GM12891 (cell line): ENCODE measurements at regions not wholly inside any gene's neighbourhood (a gene's known extent, or its start where the extent isn't known, plus 50 kb on each side); places are given as distances from the start of the nearest gene placed in this dataset.

ENCODE experiments used
- POLR2A ChIP-seq: IDR thresholded peaks from 2 replicates; pipeline ENCODE4 v1.6.1; 2011; ENCODE audit warnings: low read depth, low read length, control low read depth
- POLR2AphosphoS5 ChIP-seq: IDR thresholded peaks from 2 replicates; pipeline ENCODE4 v1.6.1; 2011; ENCODE audit warnings: low read depth, low read length, control low read depth

DNA sequence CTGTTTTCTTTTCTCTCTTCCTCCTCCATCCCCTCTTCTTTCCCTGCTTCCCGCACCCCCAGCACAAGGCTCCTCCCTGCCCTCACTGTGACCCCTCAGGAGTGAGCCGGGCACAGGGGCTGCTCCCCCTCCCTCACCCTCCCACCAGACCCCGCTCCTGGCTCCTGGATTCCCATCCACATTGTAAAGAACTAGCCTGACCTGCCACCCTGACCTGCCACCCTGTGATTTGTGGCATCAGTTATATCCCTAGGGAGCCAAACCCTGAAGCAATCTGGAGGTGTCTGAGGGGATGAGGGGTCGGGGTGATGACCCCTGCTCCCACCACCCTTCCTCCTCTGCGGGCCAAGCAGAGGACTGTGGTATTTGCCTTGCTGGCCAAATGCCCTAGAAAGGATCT, 98.0 kb upstream of the LHX1 start:
- TF ChIP-seq POLR2AphosphoS5 (no peak), POLR2A (no peak)
